ENCODE measurements at regions not wholly inside any gene's neighbourhood (a gene's known extent, or its start where the extent isn't known, plus 50 kb on each side); places are given as distances from the start of the nearest gene placed in this dataset.

GRCh38 chr16:6496996-6497395 lies 835.6 kb upstream of the RBFOX1 start:
- Histone ChIP-seq H4K20me1 (ENCODE audit: insufficient read depth, low read length) (no peaks in the 10 kb centered on the region), H3K9ac (ENCODE audit: insufficient read depth, low read depth, low read length) (no peak overlapping the region), H3K79me2 (ENCODE audit: insufficient read depth, low read length) (no peaks in the 10 kb centered on the region), H3K9me3 (ENCODE audit: low read length) (peaks cover 13% of the 10 kb centered on the region), H3K4me2 (ENCODE audit: low read depth, low read length) (no peak overlapping the region), H3K27me3 (ENCODE audit: control insufficient read depth in 1 of 2, insufficient read depth in 2 of 2, low read length in 2 of 2) (no peaks in the 10 kb centered on the region), H3K27ac (ENCODE audit: extremely low read length, insufficient read depth, low read length) (no peak overlapping the region), H3K4me3 (replicated peaks in 1 of 3; ENCODE audit: insufficient read depth in 1 of 3, low read depth in 2 of 3, low read length in 3 of 3) (no peak overlapping the region), H2AFZ (ENCODE audit: low read length) (no peak overlapping the region), H3K4me1 (ENCODE audit: insufficient read depth, low read length) (no peaks in the 10 kb centered on the region), H3K36me3 (replicated peaks in 1 of 2; ENCODE audit: control insufficient read depth in 1 of 2, insufficient read depth in 2 of 2, low read length in 2 of 2) (no peaks in the 10 kb centered on the region)
- WGBS (ENCODE audit: low lambda C conversion rate), result 3% methylated on average over 2 of the region's 2 CpGs
- FAIRE-seq (no peak), DNase-seq (ENCODE audit: low spot score) (no peak), ATAC-seq (no peak)
- POLR2A ChIA-PET, result no interaction called here
- intact Hi-C loops (cut with micrococcal nuclease; ENCODE audit: unreplicated experiment) (no loop called here), in situ Hi-C loops (cut with HindIII; ENCODE audit: extremely low pct_ligation_motif_present, low pct_unique_long_range_greater_than_20kb) (no loop called here)
- CTCF ChIA-PET (ENCODE audit: low intra/inter-chr PET ratio, low total read pairs), result no interaction called here
- TF ChIP-seq, protein P1, sequence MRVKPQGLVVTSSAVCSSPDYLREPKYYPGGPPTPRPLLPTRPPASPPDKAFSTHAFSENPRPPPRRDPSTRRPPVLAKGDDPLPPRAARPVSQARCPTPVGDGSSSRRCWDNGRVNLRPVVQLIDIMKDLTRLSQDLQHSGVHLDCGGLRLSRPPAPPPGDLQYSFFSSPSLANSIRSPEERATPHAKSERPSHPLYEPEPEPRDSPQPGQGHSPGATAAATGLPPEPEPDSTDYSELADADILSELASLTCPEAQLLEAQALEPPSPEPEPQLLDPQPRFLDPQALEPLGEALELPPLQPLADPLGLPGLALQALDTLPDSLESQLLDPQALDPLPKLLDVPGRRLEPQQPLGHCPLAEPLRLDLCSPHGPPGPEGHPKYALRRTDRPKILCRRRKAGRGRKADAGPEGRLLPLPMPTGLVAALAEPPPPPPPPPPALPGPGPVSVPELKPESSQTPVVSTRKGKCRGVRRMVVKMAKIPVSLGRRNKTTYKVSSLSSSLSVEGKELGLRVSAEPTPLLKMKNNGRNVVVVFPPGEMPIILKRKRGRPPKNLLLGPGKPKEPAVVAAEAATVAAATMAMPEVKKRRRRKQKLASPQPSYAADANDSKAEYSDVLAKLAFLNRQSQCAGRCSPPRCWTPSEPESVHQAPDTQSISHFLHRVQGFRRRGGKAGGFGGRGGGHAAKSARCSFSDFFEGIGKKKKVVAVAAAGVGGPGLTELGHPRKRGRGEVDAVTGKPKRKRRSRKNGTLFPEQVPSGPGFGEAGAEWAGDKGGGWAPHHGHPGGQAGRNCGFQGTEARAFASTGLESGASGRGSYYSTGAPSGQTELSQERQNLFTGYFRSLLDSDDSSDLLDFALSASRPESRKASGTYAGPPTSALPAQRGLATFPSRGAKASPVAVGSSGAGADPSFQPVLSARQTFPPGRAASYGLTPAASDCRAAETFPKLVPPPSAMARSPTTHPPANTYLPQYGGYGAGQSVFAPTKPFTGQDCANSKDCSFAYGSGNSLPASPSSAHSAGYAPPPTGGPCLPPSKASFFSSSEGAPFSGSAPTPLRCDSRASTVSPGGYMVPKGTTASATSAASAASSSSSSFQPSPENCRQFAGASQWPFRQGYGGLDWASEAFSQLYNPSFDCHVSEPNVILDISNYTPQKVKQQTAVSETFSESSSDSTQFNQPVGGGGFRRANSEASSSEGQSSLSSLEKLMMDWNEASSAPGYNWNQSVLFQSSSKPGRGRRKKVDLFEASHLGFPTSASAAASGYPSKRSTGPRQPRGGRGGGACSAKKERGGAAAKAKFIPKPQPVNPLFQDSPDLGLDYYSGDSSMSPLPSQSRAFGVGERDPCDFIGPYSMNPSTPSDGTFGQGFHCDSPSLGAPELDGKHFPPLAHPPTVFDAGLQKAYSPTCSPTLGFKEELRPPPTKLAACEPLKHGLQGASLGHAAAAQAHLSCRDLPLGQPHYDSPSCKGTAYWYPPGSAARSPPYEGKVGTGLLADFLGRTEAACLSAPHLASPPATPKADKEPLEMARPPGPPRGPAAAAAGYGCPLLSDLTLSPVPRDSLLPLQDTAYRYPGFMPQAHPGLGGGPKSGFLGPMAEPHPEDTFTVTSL (CRISPR knock-in tag; IDR thresholded peaks at IDR 0.05; ENCODE audit: borderline replicate concordance), result no peak
- TF ChIP-seq HNRNPLL (IDR thresholded peaks at IDR 0.05; ENCODE audit: low read depth, low read length, poor library complexity, severe bottlenecking) (no peak), MTERF4 (CRISPR knock-in tag; IDR thresholded peaks at IDR 0.05) (no peak), PTBP1 (IDR thresholded peaks at IDR 0.05; ENCODE audit: low read depth, low read length, poor library complexity, severe bottlenecking) (no peak), ZNF431 (CRISPR knock-in tag; IDR thresholded peaks at IDR 0.05; ENCODE audit: borderline replicate concordance, low read depth) (no peak), HOXA9 (CRISPR knock-in tag; IDR thresholded peaks at IDR 0.05; ENCODE audit: borderline replicate concordance) (no peak), ZNF496 (CRISPR knock-in tag; IDR thresholded peaks at IDR 0.05; ENCODE audit: insufficient replicate concordance) (no peak), ZNF562 (CRISPR knock-in tag; IDR thresholded peaks at IDR 0.05; ENCODE audit: borderline replicate concordance) (no peak), NFKBIZ (CRISPR knock-in tag; IDR thresholded peaks at IDR 0.05) (no peak), JUNB (CRISPR knock-in tag; IDR thresholded peaks at IDR 0.05; ENCODE audit: borderline replicate concordance) (no peak), U2AF1 (optimal IDR thresholded peaks at IDR 0.05; ENCODE audit: low read depth, low read length) (no peak), ZNF720 (CRISPR knock-in tag; IDR thresholded peaks at IDR 0.05) (no peak)
- TF ChIP-seq, protein P2, sequence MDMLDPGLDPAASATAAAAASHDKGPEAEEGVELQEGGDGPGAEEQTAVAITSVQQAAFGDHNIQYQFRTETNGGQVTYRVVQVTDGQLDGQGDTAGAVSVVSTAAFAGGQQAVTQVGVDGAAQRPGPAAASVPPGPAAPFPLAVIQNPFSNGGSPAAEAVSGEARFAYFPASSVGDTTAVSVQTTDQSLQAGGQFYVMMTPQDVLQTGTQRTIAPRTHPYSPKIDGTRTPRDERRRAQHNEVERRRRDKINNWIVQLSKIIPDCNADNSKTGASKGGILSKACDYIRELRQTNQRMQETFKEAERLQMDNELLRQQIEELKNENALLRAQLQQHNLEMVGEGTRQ (IDR thresholded peaks at IDR 0.05; ENCODE audit: low read depth, low read length), result no peak
- TF ChIP-seq, protein P2 (CRISPR knock-in tag; IDR thresholded peaks at IDR 0.05; ENCODE audit: borderline replicate concordance), result no peak
- no TSS peak for BruUV-seq (replicated peaks)

All from HepG2 (cell line).